GM18858 (cell line): ENCODE measurements at regions not wholly inside any gene's neighbourhood (a gene's known extent, or its start where the extent isn't known, plus 50 kb on each side); places are given as distances from the start of the nearest gene placed in this dataset.

ENCODE experiments used
- ATAC-seq: cut with Tn5 transposase; IDR thresholded peaks from one replicate; pipeline ENCODE4 v1.9.1; 2021; ENCODE audit not compliant: unreplicated experiment

DNA sequence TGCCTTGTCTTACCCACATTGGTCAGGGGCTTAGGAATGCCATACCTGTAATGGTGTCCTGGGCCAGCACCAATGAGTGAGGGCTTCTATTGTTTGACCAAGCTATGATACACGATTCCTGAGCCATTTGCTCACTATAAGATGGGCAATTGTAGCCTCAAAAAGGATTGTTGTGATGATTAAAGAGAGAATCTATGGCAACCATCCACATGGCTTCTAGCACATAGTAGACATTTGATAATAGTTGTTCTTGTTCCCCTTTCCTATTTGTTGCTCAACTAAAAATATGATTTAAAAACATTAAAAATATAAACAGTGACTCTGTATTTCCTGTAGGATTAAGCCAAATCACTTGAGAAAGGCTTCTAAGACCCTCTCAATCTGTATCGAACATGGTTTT is 366.1 kb downstream of the PCNX1 start:
- no peak for ATAC-seq

DNA sequence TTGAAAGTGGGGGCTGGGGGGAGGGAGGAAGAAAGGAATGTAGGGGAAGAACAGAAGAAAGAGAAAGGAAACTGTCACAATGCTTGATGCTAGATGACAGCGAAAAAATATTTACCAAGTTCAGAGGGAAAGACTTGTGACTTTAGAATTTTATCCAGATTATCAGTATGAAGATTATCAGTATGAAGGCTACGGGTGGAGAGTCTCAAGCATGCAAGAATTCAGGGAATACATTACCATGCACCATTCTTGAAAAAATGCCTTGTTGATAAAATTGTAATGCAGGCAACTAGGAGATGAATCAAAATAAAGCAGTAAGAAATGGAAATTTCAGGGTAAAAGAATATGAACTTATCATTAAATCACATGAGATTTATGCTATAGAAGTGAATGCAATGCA is 376.8 kb downstream of the PCNX1 start:
- no peak for ATAC-seq

DNA sequence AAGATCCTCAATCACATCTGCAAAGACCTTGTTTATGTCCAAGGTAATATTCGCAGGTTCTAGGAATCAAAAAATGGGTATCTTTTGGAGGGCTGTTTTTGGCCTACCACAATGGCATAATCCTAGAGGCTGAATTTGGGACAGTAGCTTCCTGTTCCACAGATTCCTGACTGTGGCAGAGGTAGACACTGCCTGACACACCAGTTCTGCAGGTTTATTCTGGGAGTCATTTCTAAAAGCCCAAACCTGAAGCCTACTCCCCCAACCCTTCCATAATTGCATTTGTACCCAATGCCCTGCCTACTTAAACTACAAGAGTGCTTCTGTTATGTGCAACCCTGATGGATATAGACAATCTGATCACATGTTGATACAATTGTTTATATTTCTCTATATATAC is 378.9 kb downstream of the PCNX1 start:
- no peak for ATAC-seq

DNA sequence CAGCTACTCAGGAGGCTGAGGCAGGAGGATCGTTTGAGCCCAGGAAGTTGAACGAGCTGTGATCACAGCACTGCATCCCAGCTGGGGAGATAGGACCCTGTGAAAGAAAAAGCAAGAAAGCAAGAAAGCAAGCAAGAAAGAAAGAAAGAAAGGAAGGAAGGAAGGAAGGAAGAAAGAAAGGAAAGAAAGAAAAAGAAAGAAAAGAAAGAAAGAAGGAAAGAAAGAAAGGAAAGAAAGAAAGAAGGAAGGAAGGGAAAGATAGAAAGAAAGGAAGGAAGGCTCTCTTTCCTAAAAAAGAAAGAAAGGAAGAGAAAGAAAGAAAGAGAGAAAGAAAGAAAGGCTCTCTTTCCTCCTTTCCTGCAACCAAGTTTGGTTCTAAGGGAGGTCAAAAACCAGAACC is 380.3 kb downstream of the PCNX1 start:
- ATAC-seq = no peak

DNA sequence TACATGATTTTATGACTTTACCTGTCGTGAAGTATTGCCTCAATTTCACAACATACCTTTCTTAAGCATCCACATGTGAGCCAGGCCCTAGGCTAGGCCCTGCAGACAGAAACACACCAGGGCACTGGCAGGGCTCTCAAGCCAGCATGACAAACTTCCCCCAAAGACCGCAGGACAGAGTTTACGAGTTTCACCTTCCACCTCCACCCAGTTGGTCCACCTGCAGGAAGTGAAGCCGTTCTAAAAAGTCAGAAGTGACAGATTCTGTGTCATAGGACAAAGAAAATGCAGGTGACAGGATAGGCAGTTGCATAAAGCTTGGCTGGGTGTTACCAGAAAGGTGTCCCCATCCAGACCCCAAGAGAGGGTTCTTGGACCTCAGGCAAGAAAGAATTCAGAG is 382.3 kb downstream of the PCNX1 start:
- peak; percentile 69 for ATAC-seq

DNA sequence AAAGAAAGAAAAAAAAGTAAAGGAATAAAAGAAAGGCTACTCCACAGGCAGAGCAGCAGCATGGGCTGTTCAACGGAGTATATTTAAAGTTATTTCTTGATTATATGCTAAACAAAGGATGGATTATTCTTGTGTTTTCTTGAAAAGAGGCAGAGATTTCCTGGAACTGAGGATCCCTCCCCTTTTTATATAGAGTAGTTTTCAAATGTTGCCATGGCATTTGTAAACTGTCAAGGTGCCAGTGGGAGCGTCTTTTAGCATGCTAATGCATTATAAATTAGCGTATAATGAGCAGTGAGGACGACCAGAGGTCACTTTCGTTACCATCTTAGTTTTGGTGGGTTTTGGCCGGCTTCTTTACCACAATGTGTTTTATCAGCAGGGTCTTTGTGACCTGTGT is 383.0 kb downstream of the PCNX1 start:
- no peak for ATAC-seq

DNA sequence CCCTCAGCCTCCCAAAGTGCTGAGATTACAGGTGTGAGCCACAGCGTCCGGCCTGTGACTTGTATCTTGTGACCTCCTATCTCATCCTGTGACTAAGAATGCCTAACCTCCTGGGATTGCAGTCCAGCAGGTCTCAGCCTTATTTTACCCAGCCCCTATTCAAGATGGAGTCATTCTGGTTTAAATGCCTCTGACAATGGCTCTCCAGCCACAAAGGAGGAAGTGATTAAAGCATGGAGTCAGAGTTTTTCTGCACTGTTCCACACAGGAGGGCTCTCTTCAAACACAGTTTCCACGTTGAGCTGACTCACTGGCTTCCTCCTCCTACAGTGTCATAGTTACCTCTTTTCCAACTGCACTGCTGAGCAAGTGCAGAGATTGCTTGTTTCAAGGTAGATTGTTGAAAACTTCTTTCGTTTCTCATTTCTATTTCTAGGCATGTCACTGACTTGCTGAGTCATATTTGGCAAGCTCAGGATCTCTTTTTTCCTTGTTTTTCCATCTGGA is 383.8 kb downstream of the PCNX1 start:
- ATAC-seq = peak; percentile 75

DNA sequence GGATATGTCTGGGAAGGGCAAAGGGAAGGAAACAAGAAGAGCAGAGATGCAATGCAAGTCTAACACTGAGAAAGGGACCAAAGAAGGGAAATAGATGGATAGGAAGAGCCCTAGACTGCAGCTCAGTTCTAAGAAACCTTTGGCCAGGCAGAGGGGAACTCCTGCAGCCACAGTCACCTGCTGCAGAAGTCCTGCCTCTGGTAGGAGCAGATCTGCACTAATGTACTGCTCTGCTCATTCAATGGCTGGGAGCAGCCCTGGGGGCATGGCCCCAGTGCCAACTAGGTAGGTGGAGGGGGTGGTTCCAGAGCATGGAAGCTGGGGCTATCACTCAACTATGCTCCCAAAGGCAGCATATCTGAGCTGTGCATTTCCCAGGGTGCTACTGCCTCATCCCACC is 388.9 kb downstream of the PCNX1 start:
- ATAC-seq = no peak

DNA sequence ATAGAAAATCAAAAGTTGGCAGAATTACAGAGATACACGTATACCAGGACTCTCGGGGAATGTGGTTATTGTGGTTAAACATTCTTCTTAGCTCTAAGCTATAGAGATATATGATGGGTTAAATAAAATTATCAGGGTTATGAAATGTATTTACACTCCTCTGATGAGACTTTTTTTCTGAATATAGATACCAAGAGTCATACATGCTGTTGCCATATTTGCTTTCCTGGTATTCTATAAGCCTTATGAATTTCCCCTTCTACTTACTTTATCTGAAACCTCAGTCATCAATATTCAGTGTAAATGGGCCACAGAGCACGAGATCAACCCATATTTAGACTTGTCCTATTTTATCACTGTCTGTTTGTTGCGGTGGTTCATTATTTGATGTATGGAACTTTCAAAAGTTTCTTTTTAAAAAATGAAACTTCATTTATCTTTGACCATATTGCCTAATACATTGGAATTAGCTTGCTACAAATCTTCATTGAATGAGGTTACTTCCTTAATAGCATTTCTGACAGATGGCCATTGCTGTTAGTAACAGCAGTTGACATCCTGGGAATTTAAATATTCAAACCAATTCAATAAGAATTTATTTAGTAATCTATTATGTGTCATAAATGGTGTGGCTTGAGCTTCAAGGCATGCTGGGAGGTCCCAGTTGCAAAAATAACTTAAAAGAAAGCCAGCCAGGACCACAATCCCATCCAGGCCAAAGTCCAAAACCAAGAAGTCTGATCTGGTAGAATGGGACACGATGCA is 393.5 kb downstream of the PCNX1 start:
- no peak for ATAC-seq

DNA sequence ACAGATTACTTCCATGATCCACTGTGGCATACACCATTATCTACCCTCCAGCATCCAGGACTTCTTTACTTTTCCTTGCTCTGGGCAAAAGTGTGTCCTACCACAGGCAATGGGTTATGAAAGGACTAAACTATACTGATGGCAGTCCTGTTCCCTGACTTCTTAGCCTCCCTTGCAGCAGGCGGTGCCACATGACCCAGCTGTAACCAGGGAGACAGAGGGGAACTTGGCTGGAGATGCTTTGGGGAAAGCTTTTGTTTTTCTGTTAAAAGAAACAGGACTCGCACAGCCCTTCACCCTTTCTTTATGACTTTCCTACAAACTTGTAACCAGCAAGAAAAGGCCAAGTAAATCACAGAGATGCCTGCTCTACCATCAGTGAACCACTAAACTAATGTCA is 394.4 kb downstream of the PCNX1 start:
- ATAC-seq = no peak

DNA sequence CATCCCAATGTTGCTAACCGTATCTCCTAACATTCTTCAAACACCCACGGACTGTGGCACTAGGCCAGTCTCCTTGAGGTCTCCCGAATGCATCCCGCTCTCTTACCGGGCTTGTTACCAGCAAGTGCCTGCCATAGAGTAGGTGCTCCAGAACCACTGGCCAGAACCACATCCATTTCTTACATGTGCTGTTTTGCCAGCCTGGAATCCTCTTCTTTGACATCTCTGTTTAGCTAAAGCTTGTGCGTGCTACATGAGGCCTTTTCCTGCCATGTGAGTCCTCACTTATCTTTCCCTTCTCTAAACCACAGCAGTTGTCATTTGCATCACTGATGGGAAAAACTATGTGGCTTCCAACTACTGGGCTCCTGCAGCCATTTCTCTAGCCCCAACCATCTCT is 397.4 kb downstream of the PCNX1 start:
- ATAC-seq = no peak

DNA sequence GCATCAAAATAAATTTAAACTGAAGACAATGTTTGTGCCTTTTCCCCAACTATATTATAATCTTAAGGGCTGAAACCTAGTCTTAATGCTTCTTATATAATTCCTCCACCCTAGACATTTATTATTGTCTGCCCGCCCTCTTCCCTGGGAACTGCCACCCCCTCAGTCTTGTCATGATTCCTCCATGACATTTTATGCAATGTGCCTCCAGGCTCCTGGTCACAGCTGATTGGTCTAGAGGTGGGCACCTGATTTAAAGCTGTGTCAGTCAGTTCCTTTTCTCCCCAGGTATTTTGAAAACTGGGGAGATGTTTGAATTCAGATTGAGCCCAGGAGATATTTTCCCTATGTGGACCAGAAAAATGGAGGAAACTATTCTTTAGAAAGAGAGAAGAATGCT is 401.4 kb downstream of the PCNX1 start:
- no peak for ATAC-seq

DNA sequence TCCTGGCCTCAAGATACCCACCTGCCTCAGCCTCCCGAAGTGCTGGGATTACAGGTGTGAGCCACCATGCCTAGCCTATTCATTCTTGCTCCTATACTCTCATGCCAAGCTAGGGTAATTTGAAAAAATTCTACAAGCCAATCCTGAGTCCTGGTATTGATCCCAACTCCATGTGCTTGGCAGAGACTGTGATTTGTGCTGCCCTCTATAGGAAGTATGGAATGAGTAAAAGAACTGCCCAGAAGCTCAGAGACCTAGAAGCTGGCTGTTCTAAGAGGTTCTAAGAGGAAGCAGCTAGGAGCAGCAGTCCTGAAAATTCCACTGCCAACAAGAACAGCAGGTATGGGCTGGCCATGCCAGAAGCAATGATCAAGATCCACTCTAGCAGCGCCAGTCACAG is 402.5 kb downstream of the PCNX1 start:
- ATAC-seq = no peak

DNA sequence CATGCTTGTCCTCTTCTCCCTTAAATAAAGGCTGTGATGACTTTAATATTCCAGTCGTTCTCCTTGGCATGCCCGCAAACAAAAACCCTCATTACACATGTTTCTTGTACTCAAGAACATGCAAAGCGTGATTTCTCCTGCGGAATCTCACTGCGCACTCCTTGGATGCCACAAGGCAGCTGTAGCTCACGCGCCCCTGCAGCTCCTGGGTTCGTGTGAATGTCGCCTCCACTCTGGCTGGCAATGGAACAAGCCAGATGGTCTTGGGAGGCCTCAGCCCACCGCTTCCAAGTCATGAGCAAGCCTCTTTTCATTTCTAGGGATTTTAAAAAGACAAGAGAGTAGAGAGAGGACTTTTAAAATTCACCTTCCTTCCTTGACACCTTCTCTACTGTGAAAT is 403.8 kb downstream of the PCNX1 start:
- ATAC-seq = no peak

DNA sequence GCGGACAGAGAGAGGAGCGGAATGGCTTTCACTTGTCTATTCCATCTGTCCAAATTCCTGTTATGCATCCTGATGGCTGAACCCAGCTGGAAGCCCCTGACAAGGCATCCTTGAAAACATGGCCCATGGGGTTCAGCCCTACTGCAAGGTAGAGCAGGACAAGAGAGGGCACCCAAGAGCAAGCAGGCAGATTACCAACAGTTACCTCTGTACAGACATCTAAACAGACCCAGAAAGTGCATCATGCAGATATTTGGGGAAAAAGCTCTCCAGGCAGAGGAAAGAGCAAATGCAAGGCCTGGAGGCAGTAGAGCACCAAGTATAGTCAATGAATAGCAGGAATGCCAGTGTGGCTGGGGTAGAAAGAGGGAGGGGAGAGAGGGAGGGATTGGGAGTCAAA is 407.5 kb downstream of the PCNX1 start:
- no peak for ATAC-seq

DNA sequence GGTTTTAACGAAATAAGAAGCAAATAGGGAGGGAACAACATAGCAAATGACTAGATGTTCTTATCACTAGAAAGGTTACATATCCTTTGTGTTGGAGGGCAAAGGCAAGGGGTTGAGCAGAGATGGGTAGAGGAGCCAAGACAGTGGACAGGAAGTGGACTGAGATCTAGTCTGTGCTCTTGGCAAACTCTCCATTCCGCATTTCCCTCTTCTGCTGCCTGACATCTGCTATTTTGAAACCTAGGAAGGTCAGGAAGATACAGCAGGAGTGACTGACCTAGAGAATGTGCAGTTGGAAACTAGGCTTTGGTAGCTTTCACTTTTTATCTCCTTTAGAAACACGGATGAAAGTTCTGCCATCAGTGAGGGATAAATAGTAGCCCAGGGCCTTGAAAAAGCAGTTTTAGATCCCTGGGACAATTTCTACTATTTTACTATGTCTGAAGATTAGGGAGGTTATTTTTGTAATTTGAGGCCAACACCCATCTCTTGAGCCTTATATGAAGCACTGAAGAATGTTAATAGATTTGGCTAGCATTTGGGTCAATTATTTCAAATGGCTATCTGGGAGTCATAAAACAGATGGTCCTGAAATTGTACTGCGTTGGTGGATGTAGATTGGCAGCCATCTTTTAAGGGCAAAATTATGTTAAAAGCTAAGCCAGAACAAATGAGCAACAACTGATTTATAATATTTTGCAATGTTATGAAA is 410.3 kb downstream of the PCNX1 start:
- ATAC-seq = no peak

DNA sequence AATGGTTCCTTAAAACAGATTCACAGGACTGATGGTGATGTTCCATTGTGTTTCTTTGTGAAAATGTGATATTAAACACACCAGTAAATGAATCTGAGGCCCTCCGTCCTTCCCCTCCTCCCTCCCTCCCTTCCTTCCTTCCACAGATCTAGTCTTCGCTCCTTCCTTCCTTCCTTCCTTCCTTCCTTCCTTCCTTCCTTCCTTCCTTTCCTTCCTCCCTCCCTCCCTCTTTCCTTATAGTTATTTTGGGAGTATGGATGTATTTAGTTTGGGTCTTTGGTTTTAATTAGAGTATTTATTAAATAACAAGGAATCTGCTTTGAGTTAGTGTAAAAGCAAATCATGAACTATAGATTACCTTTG is 410.8 kb downstream of the PCNX1 start:
- no peak for ATAC-seq

DNA sequence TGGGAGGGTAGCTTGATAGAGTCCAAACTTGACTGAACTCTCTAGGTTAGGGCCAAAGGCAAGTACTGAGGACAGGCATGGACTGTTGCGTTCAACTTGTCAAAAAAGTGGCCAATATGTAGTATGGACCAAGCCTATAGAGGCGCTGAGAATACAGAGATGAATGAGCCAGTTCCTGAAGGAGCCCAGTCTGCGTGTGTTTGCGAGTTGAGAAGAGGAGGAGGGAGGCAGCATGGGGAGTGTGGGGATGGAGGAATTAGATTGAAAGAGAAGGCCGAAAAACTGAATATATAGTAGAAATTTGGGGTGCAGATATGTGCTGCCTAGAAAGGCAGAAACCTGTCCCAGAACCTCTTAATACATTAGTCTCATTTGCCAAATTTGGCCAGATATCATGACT is 412.4 kb downstream of the PCNX1 start:
- ATAC-seq = no peak

DNA sequence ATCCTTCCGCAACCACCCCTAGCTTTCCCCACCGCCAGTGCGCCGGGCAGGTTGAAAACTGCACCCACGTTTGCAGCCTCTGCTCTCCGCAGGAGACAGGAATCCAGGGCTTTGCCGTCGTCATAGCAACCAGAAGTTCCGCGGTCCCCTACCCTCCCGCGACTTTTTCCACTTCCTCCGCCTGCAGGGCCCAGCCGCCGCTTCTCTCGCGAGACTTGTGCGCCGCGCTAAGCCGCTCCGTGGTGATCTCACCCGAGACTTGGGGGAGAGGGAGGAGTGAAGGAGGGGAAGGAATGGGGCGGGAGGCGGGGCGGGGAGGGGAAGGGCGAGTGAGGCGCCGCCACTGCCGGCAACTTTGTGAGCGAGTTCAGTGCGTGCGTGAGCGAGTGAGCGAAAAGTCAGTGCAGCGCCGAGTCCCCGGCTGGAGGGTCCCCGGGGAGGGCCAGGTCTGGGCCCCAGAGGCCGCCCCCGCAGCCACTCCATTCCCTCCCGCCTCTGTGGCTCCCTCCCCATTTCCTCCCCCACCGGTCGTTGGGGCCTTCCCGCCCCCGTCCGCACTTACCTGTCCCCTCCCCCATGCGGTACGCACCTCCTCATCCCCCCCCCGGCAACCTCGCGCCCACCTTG is 413.0 kb downstream of the PCNX1 start, which contains the start of gene SIPA1L1:
Gene SIPA1L1, plus strand, starts transcription at position 370 of the 627 bp plus-strand sequence.
- peak; percentile 58 for ATAC-seq

DNA sequence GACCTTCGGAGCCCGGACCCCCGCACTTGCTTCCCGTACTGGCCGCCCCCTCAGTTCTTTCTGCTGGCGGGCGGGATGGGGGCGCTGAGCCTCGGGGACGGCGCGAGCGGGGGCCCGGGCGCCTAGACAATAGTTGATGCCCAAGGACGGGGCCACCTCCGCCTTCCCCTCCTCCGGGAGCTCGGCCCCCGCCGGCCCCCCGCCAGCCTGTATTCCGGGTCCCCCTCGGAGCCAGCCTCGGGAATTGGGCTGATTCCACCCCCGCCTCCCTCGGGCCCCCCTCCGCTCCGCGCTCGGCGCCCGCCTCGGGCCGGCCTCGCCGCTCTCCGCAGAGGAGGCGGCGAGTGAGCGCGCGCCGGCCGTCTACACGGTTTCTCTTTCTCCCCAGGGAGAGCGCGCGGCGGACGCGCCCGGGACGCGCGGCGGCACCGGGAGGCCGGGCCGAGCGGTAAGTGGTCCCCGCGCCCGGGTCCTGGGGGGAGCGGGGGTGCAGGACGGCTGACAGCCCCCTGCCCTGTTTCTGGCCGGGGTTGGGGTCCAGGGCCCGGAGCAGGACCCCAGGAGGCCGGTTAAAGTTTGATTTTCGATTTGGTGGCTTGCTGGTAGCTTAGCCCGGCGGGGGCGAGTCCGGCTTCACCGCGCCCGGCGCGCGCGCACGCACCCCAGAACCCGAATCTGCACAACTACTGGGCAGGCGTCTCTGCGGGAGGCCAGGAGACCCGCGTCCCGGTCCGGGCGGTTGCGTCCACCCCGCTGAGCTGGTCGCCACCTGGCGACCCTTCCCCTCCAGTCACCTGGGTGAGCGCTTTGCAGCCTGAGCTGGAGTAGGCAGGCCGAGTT is 413.7 kb downstream of the PCNX1 start:
- ATAC-seq = no peak
